IMR-90 (cell line): ENCODE measurements at regions not wholly inside any gene's neighbourhood (a gene's known extent, or its start where the extent isn't known, plus 50 kb on each side); places are given as distances from the start of the nearest gene placed in this dataset.

Source experiments
- ATAC-seq: fragments of 200-7000 bp; cut with Tn5 transposase; 2 replicates; pipeline ENCODE4 v1.9.1; 2020; ENCODE audit warnings: low read depth, mild to moderate bottlenecking, moderate library complexity
- BruUV-seq: library from RNA; stranded (reverse); fragments of 400-500 nt; replicated peaks from 2 replicates; lab custom pipeline; 2021; lab: Mats Ljungman, UMichigan
- CTCF ChIA-PET: fragments of 300-600 bp; formaldehyde crosslinking; extraction: SDS; loops from one replicate; lab custom pipeline; 2021; ENCODE audit warnings: antibody characterized with exemption; lab: Yijun Ruan, JAX
- POLR2A ChIA-PET: fragments of 300-600 bp; sonication (Branson Sonifier 250); formaldehyde crosslinking; loops from one replicate; lab custom pipeline; 2022; ENCODE audit warnings: antibody characterized with exemption; ENCODE audit not compliant: unreplicated experiment; lab: Charles Lee
- DNase-seq: peaks from one replicate; pipeline ENCODE4 v3.0.0; 2013
- H2AFZ ChIP-seq: replicated peaks from 2 replicates; pipeline ENCODE3; 2013; ENCODE audit warnings: low read length, mild to moderate bottlenecking; ENCODE audit not compliant: poor library complexity
- H2AK5ac ChIP-seq: 2 replicates; pipeline ENCODE4 v1.6.1; 2013; ENCODE audit warnings: low read depth, low read length, inconsistent platforms
- H2AK9ac ChIP-seq: replicated peaks from 2 replicates; pipeline ENCODE3; 2013; ENCODE audit warnings: mild to moderate bottlenecking, low read depth, low read length, moderate library complexity; ENCODE audit not compliant: poor library complexity
- H2BK120ac ChIP-seq: 2 replicates; pipeline ENCODE4 v1.6.1; 2013; ENCODE audit warnings: low read depth, low read length, inconsistent platforms
- H2BK15ac ChIP-seq: 3 replicates; pipeline ENCODE4 v1.6.1; 2013; ENCODE audit warnings: low read depth, low read length, inconsistent platforms
- H2BK20ac ChIP-seq: 2 replicates; pipeline ENCODE4 v1.6.1; 2013; ENCODE audit warnings: low read depth, mild to moderate bottlenecking, inconsistent platforms, low read length, moderate library complexity
- H2BK5ac ChIP-seq: 2 replicates; pipeline ENCODE4 v1.6.1; 2013; ENCODE audit warnings: mild to moderate bottlenecking, low read depth, low read length, inconsistent platforms; ENCODE audit not compliant: poor library complexity, severe bottlenecking
- H3K14ac ChIP-seq: replicated peaks from 2 replicates; pipeline ENCODE4 v1.6.1; 2013; ENCODE audit warnings: low read depth, low read length, inconsistent platforms
- H3K18ac ChIP-seq: 2 replicates; pipeline ENCODE4 v1.6.1; 2013; ENCODE audit warnings: low read depth, low read length, control low read depth
- H3K23ac ChIP-seq: 2 replicates; pipeline ENCODE4 v1.6.1; 2013; ENCODE audit warnings: low read depth, low read length, inconsistent platforms
- H3K27ac ChIP-seq: 2 replicates; pipeline ENCODE4 v1.5.1; 2013; ENCODE audit warnings: mild to moderate bottlenecking, control low read depth, low read length; ENCODE audit not compliant: insufficient read depth
- H3K27me3 ChIP-seq: 2 replicates; pipeline ENCODE4 v1.6.1; 2013; ENCODE audit warnings: low read length; ENCODE audit not compliant: control insufficient read depth, insufficient read depth
- H3K36me3 ChIP-seq: 2 replicates; pipeline ENCODE4 v1.6.1; 2013; ENCODE audit warnings: low read length, mixed read lengths; ENCODE audit not compliant: control insufficient read depth, insufficient read depth
- H3K4ac ChIP-seq: 2 replicates; pipeline ENCODE4 v1.6.1; 2013; ENCODE audit warnings: low read depth, low read length, inconsistent platforms
- H3K4me1 ChIP-seq: 2 replicates; pipeline ENCODE4 v1.6.1; 2013; ENCODE audit warnings: low read length, mixed read lengths; ENCODE audit not compliant: control insufficient read depth, insufficient read depth
- H3K4me2 ChIP-seq: 2 replicates; pipeline ENCODE4 v1.6.1; 2013; ENCODE audit warnings: low read depth, mild to moderate bottlenecking, control low read depth, low read length, moderate library complexity
- H3K4me3 ChIP-seq: 2 replicates; pipeline ENCODE4 v1.5.1; 2013; ENCODE audit warnings: low read depth, mild to moderate bottlenecking, control low read depth, low read length, moderate library complexity; ENCODE audit not compliant: insufficient read depth
- H3K56ac ChIP-seq: 2 replicates; pipeline ENCODE4 v1.6.1; 2013; ENCODE audit warnings: low read length, inconsistent platforms; ENCODE audit not compliant: insufficient read depth; ENCODE audit errors: extremely low read depth
- H3K79me1 ChIP-seq, 2 experiments: 2 replicates each; pipeline ENCODE4 v1.6.1; 2013; ENCODE audit warnings: low read length in 2 of 2, inconsistent platforms in 1 of 2, low read depth in 1 of 2
- H3K9ac ChIP-seq: 2 replicates; pipeline ENCODE4 v1.6.1; 2013; ENCODE audit warnings: low read depth, low read length, control low read depth
- H3K9me1 ChIP-seq: 2 replicates; pipeline ENCODE4 v1.6.1; 2013; ENCODE audit warnings: low read length, inconsistent platforms; ENCODE audit not compliant: insufficient read depth
- H3K9me3 ChIP-seq: 2 replicates; pipeline ENCODE4 v1.6.1; 2013; ENCODE audit warnings: low read length; ENCODE audit not compliant: control insufficient read depth, insufficient read depth
- H4K20me1 ChIP-seq: 2 replicates; pipeline ENCODE4 v1.6.1; 2013; ENCODE audit warnings: low read length, inconsistent platforms; ENCODE audit not compliant: insufficient read depth
- H4K5ac ChIP-seq: 2 replicates; pipeline ENCODE4 v1.6.1; 2013; ENCODE audit warnings: mild to moderate bottlenecking, low read depth, low read length, control low read depth
- H4K8ac ChIP-seq, 2 experiments: 2 replicates each; pipeline ENCODE4 v1.6.1; 2013; ENCODE audit warnings: low read depth in 2 of 2, low read length in 2 of 2, control low read depth in 1 of 2, inconsistent platforms in 1 of 2
- H4K91ac ChIP-seq: 2 replicates; pipeline ENCODE4 v1.6.1; 2013; ENCODE audit warnings: low read depth, low read length, inconsistent platforms; ENCODE audit not compliant: insufficient read depth
- BHLHE40 ChIP-seq: fragments of 150-350 bp; IDR thresholded peaks from 2 replicates; pipeline ENCODE4 v1.6.1; 2016; ENCODE audit warnings: mild to moderate bottlenecking, low read depth, low read length
- CEBPB ChIP-seq: IDR thresholded peaks from 2 replicates; pipeline ENCODE4 v1.6.1; 2012; ENCODE audit warnings: low read depth, low read length, improper control_type of control experiment
- CHD1 ChIP-seq: IDR thresholded peaks from 2 replicates; pipeline ENCODE4 v1.6.1; 2012; ENCODE audit warnings: low read depth, low read length, improper control_type of control experiment
- FOS ChIP-seq: fragments of 150-350 bp; IDR thresholded peaks from 2 replicates; pipeline ENCODE4 v1.6.1; 2016; ENCODE audit warnings: low read depth, low read length
- MAFK ChIP-seq: IDR thresholded peaks from 2 replicates; pipeline ENCODE4 v1.6.1; 2012; ENCODE audit warnings: low read depth, low read length, improper control_type of control experiment
- MAZ ChIP-seq: IDR thresholded peaks from 2 replicates; pipeline ENCODE4 v1.6.1; 2012; ENCODE audit warnings: low read depth, mild to moderate bottlenecking, low read length, improper control_type of control experiment, moderate library complexity, borderline replicate concordance
- MXI1 ChIP-seq: IDR thresholded peaks from 2 replicates; pipeline ENCODE4 v1.6.1; 2012; ENCODE audit warnings: low read depth, mild to moderate bottlenecking, low read length, moderate library complexity, borderline replicate concordance
- NFE2L2 ChIP-seq: fragments of 150-350 bp; IDR thresholded peaks from 2 replicates; pipeline ENCODE4 v1.6.1; 2016; ENCODE audit warnings: low read depth, mild to moderate bottlenecking, low read length
- POLR2A ChIP-seq: IDR thresholded peaks from 2 replicates; pipeline ENCODE4 v1.6.1; 2012; ENCODE audit warnings: mild to moderate bottlenecking, low read depth, low read length
- RAD21 ChIP-seq: IDR thresholded peaks from 2 replicates; pipeline ENCODE4 v1.6.1; 2012; ENCODE audit warnings: low read length, improper control_type of control experiment
- RCOR1 ChIP-seq: IDR thresholded peaks from 2 replicates; pipeline ENCODE4 v1.6.1; 2012; ENCODE audit warnings: mild to moderate bottlenecking, low read length, improper control_type of control experiment; ENCODE audit not compliant: insufficient replicate concordance
- RFX5 ChIP-seq: IDR thresholded peaks from 2 replicates; pipeline ENCODE4 v1.8.0; 2012; ENCODE audit warnings: low read depth, mild to moderate bottlenecking, low read length, moderate library complexity
- SMC3 ChIP-seq: fragments of 150-350 bp; IDR thresholded peaks from 2 replicates; pipeline ENCODE4 v1.6.1; 2016; ENCODE audit warnings: low read depth, mild to moderate bottlenecking, antibody characterized with exemption, low read length, moderate library complexity
- WGBS, 2 experiments: methylation state at CpG; one replicate each; pipeline versions ENCODE4 v1.1.5 to v1.1.7; 2013; ENCODE audit warnings: missing lambda C conversion rate in 2 of 2; ENCODE audit not compliant: insufficient read length in 1 of 2; ENCODE audit errors: extremely low coverage in 2 of 2; 5-methylcytosine and 5-hydroxymethylcytosine counted together
- dilution Hi-C: fragments of 300-500 bp; cut with HindIII; formaldehyde crosslinking; loops from one replicate; pipeline ENCODE4 v1.14.3; 2018; ENCODE audit warnings: low sequenced_read_pairs; ENCODE audit not compliant: unreplicated experiment
- in situ Hi-C: fragments of 300-500 bp; cut with MboI; formaldehyde crosslinking; loops from 3 replicates; pipeline ENCODE4 v1.14.3; 2019; ENCODE audit warnings: low sequenced_read_pairs, inconsistent platforms, mixed read lengths
- intact Hi-C: fragments of 100-400 bp; cut with micrococcal nuclease; formaldehyde crosslinking; loops from 2 replicates; pipeline ENCODE4 v1.10.0; 2022
- TF ChIP-seq, protein P1 (sequence below): fragments of 150-350 bp; IDR thresholded peaks from 2 replicates; pipeline ENCODE4 v1.6.1; 2016; ENCODE audit warnings: low read depth, mild to moderate bottlenecking, low read length, moderate library complexity, borderline replicate concordance
- TF ChIP-seq, protein P2 (sequence below): fragments of 150-350 bp; IDR thresholded peaks from 2 replicates; pipeline ENCODE4 v1.6.1; 2017; ENCODE audit warnings: mild to moderate bottlenecking, antibody characterized with exemption, low read length, low read depth
- TF ChIP-seq, protein P3 (sequence below): conservative IDR thresholded peaks from 2 replicates; pipeline ENCODE4 v1.5.1; 2012; ENCODE audit warnings: mild to moderate bottlenecking, low read depth, low read length, improper control_type of control experiment

DNA sequence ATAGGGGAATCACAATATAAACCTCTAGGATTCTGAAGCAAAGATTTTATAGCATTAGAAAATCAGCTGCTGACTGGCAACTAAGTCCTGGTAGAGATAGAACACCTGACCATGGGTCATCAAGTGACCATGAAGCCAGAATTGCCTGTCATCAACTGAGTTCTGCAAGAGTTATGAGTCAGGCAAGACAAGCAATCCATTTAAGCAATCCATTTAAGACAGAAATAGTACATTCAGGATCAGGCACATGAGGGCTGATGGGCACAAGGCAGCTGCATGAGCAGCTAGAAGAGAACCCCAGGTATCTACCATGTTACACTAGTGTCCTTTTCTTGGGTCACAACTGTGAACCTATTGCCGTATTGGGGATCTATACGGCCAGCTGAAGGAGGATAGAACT is 98.9 kb downstream of the SPRY1 start:
- H2AK5ac ChIP-seq, result no peak overlapping the region
- no peaks in the 10 kb centered on the region for H3K79me1 ChIP-seq
- no peak overlapping the region for H4K5ac ChIP-seq
- H3K27ac ChIP-seq, result no peak overlapping the region
- no peak overlapping the region for H3K4me3 ChIP-seq
- H4K8ac ChIP-seq, result no peak overlapping the region
- no peaks in the 10 kb centered on the region for H3K9me3 ChIP-seq
- in situ Hi-C loops (no loop called here), dilution Hi-C loops (no loop called here), intact Hi-C loops (no loop called here)
- H4K91ac ChIP-seq, result no peak overlapping the region
- no peak overlapping the region for H3K18ac ChIP-seq
- CTCF ChIA-PET, result no interaction called here
- no peak overlapping the region for H2BK120ac ChIP-seq
- H3K4me1 ChIP-seq, result no peaks in the 10 kb centered on the region
- H2AK9ac ChIP-seq, result no peak overlapping the region
- H3K4me2 ChIP-seq, result no peak overlapping the region
- H2BK5ac ChIP-seq, result no peak overlapping the region
- no peak overlapping the region for H2BK20ac ChIP-seq
- H3K4ac ChIP-seq, result no peak overlapping the region
- WGBS, 2 experiments, result no CpG with 5 or more reads among the region's 2 CpGs
- H3K14ac ChIP-seq, result no peak overlapping the region
- no peaks in the 10 kb centered on the region for H4K20me1 ChIP-seq
- H2AFZ ChIP-seq, result no peak overlapping the region
- BruUV-seq, result no TSS peak
- H3K23ac ChIP-seq, result no peak overlapping the region
- POLR2A ChIA-PET, result no interaction called here
- peak; percentile 12 for DNase-seq
- no peak overlapping the region for H2BK15ac ChIP-seq
- H3K9me1 ChIP-seq, result no peaks in the 10 kb centered on the region
- H3K27me3 ChIP-seq, result no peaks in the 10 kb centered on the region
- no peaks in the 10 kb centered on the region for H3K36me3 ChIP-seq
- no peak for TF ChIP-seq RAD21
- TF ChIP-seq, protein P1, sequence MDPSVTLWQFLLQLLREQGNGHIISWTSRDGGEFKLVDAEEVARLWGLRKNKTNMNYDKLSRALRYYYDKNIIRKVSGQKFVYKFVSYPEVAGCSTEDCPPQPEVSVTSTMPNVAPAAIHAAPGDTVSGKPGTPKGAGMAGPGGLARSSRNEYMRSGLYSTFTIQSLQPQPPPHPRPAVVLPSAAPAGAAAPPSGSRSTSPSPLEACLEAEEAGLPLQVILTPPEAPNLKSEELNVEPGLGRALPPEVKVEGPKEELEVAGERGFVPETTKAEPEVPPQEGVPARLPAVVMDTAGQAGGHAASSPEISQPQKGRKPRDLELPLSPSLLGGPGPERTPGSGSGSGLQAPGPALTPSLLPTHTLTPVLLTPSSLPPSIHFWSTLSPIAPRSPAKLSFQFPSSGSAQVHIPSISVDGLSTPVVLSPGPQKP, result no peak
- no peak for TF ChIP-seq POLR2A
- TF ChIP-seq RFX5, result no peak
- TF ChIP-seq NFE2L2, result no peak
- no peak for TF ChIP-seq SMC3
- TF ChIP-seq MAFK, result no peak
- TF ChIP-seq CEBPB, result no peak
- TF ChIP-seq CHD1, result no peak
- no peak for TF ChIP-seq MXI1
- no peak for TF ChIP-seq MAZ
- TF ChIP-seq RCOR1, result no peak
- no peak for TF ChIP-seq BHLHE40
- TF ChIP-seq, protein P2, sequence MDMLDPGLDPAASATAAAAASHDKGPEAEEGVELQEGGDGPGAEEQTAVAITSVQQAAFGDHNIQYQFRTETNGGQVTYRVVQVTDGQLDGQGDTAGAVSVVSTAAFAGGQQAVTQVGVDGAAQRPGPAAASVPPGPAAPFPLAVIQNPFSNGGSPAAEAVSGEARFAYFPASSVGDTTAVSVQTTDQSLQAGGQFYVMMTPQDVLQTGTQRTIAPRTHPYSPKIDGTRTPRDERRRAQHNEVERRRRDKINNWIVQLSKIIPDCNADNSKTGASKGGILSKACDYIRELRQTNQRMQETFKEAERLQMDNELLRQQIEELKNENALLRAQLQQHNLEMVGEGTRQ, result no peak
- TF ChIP-seq FOS, result no peak
- TF ChIP-seq, protein P3, sequence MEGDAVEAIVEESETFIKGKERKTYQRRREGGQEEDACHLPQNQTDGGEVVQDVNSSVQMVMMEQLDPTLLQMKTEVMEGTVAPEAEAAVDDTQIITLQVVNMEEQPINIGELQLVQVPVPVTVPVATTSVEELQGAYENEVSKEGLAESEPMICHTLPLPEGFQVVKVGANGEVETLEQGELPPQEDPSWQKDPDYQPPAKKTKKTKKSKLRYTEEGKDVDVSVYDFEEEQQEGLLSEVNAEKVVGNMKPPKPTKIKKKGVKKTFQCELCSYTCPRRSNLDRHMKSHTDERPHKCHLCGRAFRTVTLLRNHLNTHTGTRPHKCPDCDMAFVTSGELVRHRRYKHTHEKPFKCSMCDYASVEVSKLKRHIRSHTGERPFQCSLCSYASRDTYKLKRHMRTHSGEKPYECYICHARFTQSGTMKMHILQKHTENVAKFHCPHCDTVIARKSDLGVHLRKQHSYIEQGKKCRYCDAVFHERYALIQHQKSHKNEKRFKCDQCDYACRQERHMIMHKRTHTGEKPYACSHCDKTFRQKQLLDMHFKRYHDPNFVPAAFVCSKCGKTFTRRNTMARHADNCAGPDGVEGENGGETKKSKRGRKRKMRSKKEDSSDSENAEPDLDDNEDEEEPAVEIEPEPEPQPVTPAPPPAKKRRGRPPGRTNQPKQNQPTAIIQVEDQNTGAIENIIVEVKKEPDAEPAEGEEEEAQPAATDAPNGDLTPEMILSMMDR, result no peak
- H3K9ac ChIP-seq, result no peak overlapping the region
- no peak overlapping the region for H3K56ac ChIP-seq
- no peak for ATAC-seq
